ENCODE measurements at regions not wholly inside any gene's neighbourhood (a gene's known extent, or its start where the extent isn't known, plus 50 kb on each side); places are given as distances from the start of the nearest gene placed in this dataset.

- Histone ChIP-seq H3K9ac (ENCODE audit: low read depth in 1 of 2, low read length in 2 of 2) (no peak overlapping the region), H3K9me3 (ENCODE audit: control insufficient read depth in 4 of 4, low read length in 3 of 4) (peaks cover 0 to 4% (median 2%) of the 10 kb centered on the region in 4 donors), H3K27me3 (ENCODE audit: control insufficient read depth in 4 of 4, insufficient read depth in 4 of 4, low read length in 3 of 4) (no peaks in the 10 kb centered on the region), H3K4me3 (ENCODE audit: low read depth in 1 of 3, low read length in 3 of 3) (no peak overlapping the region), H3K27ac (ENCODE audit: low read depth in 1 of 2, low read length in 2 of 2) (no peak overlapping the region), H3K4me1 (ENCODE audit: control insufficient read depth in 4 of 4, insufficient read depth in 4 of 4, low read length in 3 of 4) (no peaks in the 10 kb centered on the region), H3K36me3 (ENCODE audit: control insufficient read depth in 4 of 4, insufficient read depth in 3 of 4, low read depth in 1 of 4, low read length in 3 of 4) (no peaks in the 10 kb centered on the region)
- TF ChIP-seq ATF3 (IDR thresholded peaks at IDR 0.05) (no peak), EGR1 (IDR thresholded peaks at IDR 0.05; ENCODE audit: low read depth in 2 of 2) (no peak), HNF4A (conservative IDR thresholded peaks at IDR 0.05) (no peak)
- DNase-seq (ENCODE audit: low spot score) = no peak
- 85% methylated on average over 2 of the region's 2 CpGs for WGBS
Observed at GRCh38 chr17:11026903-11027302, 189.0 kb upstream of the PIRT start.

- no peak for DNase-seq (ENCODE audit: low spot score)
- WGBS = 48% methylated on average over 5 of the region's 5 CpGs
- no peaks in the 10 kb centered on the region for H3K4me1 ChIP-seq (ENCODE audit: control insufficient read depth in 4 of 4, insufficient read depth in 4 of 4, low read length in 3 of 4)
- H3K9me3 ChIP-seq (ENCODE audit: control insufficient read depth in 4 of 4, low read length in 3 of 4) = no peaks in the 10 kb centered on the region
- TF ChIP-seq ATF3 (IDR thresholded peaks at IDR 0.05) (no peak), MAX (IDR thresholded peaks at IDR 0.05) (no peak), RXRA (IDR thresholded peaks at IDR 0.05) (no peak), CTCF (IDR thresholded peaks at IDR 0.05; ENCODE audit: low read depth, low read length, missing input control) (no peak), EGR1 (IDR thresholded peaks at IDR 0.05; ENCODE audit: low read depth in 2 of 2) (no peak)
- no peak overlapping the region for H3K27ac ChIP-seq (ENCODE audit: low read depth in 1 of 2, low read length in 2 of 2)
- H3K4me3 ChIP-seq (ENCODE audit: low read depth in 1 of 3, low read length in 3 of 3) = no peak overlapping the region
- no peak overlapping the region for H3K9ac ChIP-seq (ENCODE audit: low read depth in 1 of 2, low read length in 2 of 2)
- peaks cover 0 to 7% (median 0%) of the 10 kb centered on the region in 4 donors for H3K27me3 ChIP-seq (ENCODE audit: control insufficient read depth in 4 of 4, insufficient read depth in 4 of 4, low read length in 3 of 4)
- H3K36me3 ChIP-seq (ENCODE audit: control insufficient read depth in 4 of 4, insufficient read depth in 3 of 4, low read depth in 1 of 4, low read length in 3 of 4) = no peaks in the 10 kb centered on the region
Observed at GRCh38 chr17:11023639-11024479, 186.0 kb upstream of the PIRT start.

- TF ChIP-seq RXRA (IDR thresholded peaks at IDR 0.05) (peak in 1 of 2 donors; percentile 14), MAX (IDR thresholded peaks at IDR 0.05) (no peak), HNF4A (conservative IDR thresholded peaks at IDR 0.05) (peak in 1 of 2 donors; percentile 16)
- peaks cover 0 to 6% (median 2%) of the 10 kb centered on the region in 4 donors for H3K27me3 ChIP-seq (ENCODE audit: control insufficient read depth in 4 of 4, insufficient read depth in 4 of 4, low read length in 3 of 4)
- 25% methylated on average over 5 of the region's 5 CpGs for WGBS
Observed at GRCh38 chr17:11006530-11006929, 168.6 kb upstream of the PIRT start.

GRCh38 chr17:11005940-11006339 lies 168.1 kb upstream of the PIRT start:
- H3K4me3 ChIP-seq (ENCODE audit: low read depth in 1 of 3, low read length in 3 of 3) = no peak overlapping the region
- no peaks in the 10 kb centered on the region for H3K36me3 ChIP-seq (ENCODE audit: control insufficient read depth in 4 of 4, insufficient read depth in 3 of 4, low read depth in 1 of 4, low read length in 3 of 4)
- H3K4me1 ChIP-seq (ENCODE audit: control insufficient read depth in 4 of 4, insufficient read depth in 4 of 4, low read length in 3 of 4) = no peaks in the 10 kb centered on the region
- H3K27ac ChIP-seq (ENCODE audit: low read depth in 1 of 2, low read length in 2 of 2) = no peak overlapping the region
- 82% methylated on average over 8 of the region's 8 CpGs for WGBS
- no peaks in the 10 kb centered on the region for H3K9me3 ChIP-seq (ENCODE audit: control insufficient read depth in 4 of 4, low read length in 3 of 4)
- no peak overlapping the region for H3K9ac ChIP-seq (ENCODE audit: low read depth in 1 of 2, low read length in 2 of 2)
- no peak for DNase-seq (ENCODE audit: low spot score)
- H3K27me3 ChIP-seq (ENCODE audit: control insufficient read depth in 4 of 4, insufficient read depth in 4 of 4, low read length in 3 of 4) = peaks cover 0 to 6% (median 2%) of the 10 kb centered on the region in 4 donors
- TF ChIP-seq REST (IDR thresholded peaks at IDR 0.05) (no peak), ZBTB33 (IDR thresholded peaks at IDR 0.05) (no peak), NR2F2 (IDR thresholded peaks at IDR 0.05) (no peak), HNF4G (IDR thresholded peaks at IDR 0.05) (no peak), RAD21 (IDR thresholded peaks at IDR 0.05) (no peak), EGR1 (IDR thresholded peaks at IDR 0.05; ENCODE audit: low read depth in 2 of 2) (no peak), FOXA1 (IDR thresholded peaks at IDR 0.05) (no peak), JUND (IDR thresholded peaks at IDR 0.05) (no peak)

More at GRCh38 chr17:11006530-11006929, 168.6 kb upstream of the PIRT start:
- no peak for DNase-seq (ENCODE audit: low spot score)
- no peak overlapping the region for H3K27ac ChIP-seq (ENCODE audit: low read depth in 1 of 2, low read length in 2 of 2)
- no peak overlapping the region for H3K9ac ChIP-seq (ENCODE audit: low read depth in 1 of 2, low read length in 2 of 2)
- no peaks in the 10 kb centered on the region for H3K4me1 ChIP-seq (ENCODE audit: control insufficient read depth in 4 of 4, insufficient read depth in 4 of 4, low read length in 3 of 4)
- no peaks in the 10 kb centered on the region for H3K36me3 ChIP-seq (ENCODE audit: control insufficient read depth in 4 of 4, insufficient read depth in 3 of 4, low read depth in 1 of 4, low read length in 3 of 4)
- no peak overlapping the region for H3K4me3 ChIP-seq (ENCODE audit: low read depth in 1 of 3, low read length in 3 of 3)
- no peaks in the 10 kb centered on the region for H3K9me3 ChIP-seq (ENCODE audit: control insufficient read depth in 4 of 4, low read length in 3 of 4)
